ENCODE measurements at regions not wholly inside any gene's neighbourhood (a gene's known extent, or its start where the extent isn't known, plus 50 kb on each side); places are given as distances from the start of the nearest gene placed in this dataset.

- TF ChIP-seq CTCF (conservative IDR thresholded peaks at IDR 0.05) (no peak), EZH2 (IDR thresholded peaks at IDR 0.05; ENCODE audit: low read depth) (no peak)
These were observed 182.5 kb downstream of the RHOU start for GRCh38 chr1:228917755-228918154.

Data from PC-9 (cell line).